ENCODE measurements at regions not wholly inside any gene's neighbourhood (a gene's known extent, or its start where the extent isn't known, plus 50 kb on each side); places are given as distances from the start of the nearest gene placed in this dataset.

DNA sequence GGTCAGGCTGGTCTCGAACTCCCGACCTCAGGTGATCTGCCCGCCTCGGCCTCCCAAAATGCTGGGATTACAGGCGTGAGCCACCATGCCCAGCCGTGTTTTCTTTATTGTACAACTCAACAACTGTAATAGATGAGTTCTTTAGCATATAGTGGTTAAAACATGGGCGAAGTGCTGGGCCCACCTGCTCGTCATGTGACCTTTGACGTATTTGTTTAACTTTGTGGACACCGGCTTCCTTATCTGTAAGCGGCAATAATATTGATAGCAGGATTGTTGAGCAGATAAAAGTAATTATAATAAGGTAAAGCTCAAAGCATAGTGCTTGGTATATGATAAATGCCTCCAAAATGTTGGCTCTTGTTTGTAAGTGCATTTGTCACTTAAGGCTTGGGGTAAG, 460.3 kb downstream of the KLF12 start:
- no peaks in the 10 kb centered on the region for H3K36me3 ChIP-seq
- no peak for DNase-seq (ENCODE audit: low spot score)
- TF ChIP-seq, protein P1, sequence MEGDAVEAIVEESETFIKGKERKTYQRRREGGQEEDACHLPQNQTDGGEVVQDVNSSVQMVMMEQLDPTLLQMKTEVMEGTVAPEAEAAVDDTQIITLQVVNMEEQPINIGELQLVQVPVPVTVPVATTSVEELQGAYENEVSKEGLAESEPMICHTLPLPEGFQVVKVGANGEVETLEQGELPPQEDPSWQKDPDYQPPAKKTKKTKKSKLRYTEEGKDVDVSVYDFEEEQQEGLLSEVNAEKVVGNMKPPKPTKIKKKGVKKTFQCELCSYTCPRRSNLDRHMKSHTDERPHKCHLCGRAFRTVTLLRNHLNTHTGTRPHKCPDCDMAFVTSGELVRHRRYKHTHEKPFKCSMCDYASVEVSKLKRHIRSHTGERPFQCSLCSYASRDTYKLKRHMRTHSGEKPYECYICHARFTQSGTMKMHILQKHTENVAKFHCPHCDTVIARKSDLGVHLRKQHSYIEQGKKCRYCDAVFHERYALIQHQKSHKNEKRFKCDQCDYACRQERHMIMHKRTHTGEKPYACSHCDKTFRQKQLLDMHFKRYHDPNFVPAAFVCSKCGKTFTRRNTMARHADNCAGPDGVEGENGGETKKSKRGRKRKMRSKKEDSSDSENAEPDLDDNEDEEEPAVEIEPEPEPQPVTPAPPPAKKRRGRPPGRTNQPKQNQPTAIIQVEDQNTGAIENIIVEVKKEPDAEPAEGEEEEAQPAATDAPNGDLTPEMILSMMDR (IDR thresholded peaks at IDR 0.05): no peak
- H3K4me3 ChIP-seq: no peak overlapping the region
- no peaks in the 10 kb centered on the region for H3K9me3 ChIP-seq
- H3K27ac ChIP-seq: no peak overlapping the region
- no peaks in the 10 kb centered on the region for H3K27me3 ChIP-seq
- H3K4me1 ChIP-seq: no peaks in the 10 kb centered on the region

DNA sequence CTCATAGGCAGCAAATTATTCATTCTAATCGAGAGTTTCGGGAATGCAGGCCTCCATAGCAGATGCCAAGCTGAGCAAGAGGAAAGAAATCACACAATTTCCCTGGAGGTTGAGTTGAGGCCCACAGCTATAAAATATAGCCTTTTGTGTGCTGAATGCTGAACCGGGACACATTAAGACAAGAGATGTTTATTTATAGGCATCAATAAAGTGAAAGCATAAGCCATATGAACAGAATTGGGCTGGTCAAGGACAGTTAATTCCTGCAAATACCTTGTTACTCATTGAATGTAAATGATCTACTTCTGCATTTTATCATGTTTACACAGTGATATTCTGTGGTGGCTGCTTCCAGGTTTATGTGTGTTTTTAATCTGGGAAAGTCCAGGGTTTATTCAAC, 461.7 kb downstream of the KLF12 start:
- Histone ChIP-seq H3K4me3 (no peak overlapping the region), H3K9me3 (no peaks in the 10 kb centered on the region), H3K27me3 (no peaks in the 10 kb centered on the region), H3K27ac (no peak overlapping the region), H3K36me3 (no peaks in the 10 kb centered on the region), H3K4me1 (no peaks in the 10 kb centered on the region)
- TF ChIP-seq, protein P1 (IDR thresholded peaks at IDR 0.05): no peak
- no peak for DNase-seq (ENCODE audit: low spot score)

DNA sequence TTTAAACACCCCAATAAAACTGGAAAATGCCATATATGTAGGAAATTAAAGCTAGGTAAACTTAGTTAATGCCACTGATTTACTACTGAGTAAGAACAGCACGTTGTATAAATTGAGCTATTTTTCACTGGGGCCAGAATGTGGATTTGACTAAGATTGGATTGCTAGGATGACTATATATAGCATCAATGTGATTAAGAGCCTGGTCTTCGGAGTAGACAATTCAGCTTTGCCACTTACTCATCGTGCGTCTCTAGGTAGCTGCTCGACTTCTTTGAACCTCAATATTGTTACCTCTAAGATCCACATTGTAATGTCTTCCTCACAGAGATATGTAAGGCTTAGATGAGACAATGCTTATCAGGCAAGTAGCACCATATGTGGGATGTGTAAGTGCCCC, 462.5 kb downstream of the KLF12 start:
- no peaks in the 10 kb centered on the region for H3K27me3 ChIP-seq
- H3K36me3 ChIP-seq: no peaks in the 10 kb centered on the region
- no peak overlapping the region for H3K4me3 ChIP-seq
- no peak overlapping the region for H3K27ac ChIP-seq
- no peaks in the 10 kb centered on the region for H3K9me3 ChIP-seq
- TF ChIP-seq, protein P1 (IDR thresholded peaks at IDR 0.05): no peak
- DNase-seq (ENCODE audit: low spot score): no peak
- H3K4me1 ChIP-seq: no peaks in the 10 kb centered on the region

DNA sequence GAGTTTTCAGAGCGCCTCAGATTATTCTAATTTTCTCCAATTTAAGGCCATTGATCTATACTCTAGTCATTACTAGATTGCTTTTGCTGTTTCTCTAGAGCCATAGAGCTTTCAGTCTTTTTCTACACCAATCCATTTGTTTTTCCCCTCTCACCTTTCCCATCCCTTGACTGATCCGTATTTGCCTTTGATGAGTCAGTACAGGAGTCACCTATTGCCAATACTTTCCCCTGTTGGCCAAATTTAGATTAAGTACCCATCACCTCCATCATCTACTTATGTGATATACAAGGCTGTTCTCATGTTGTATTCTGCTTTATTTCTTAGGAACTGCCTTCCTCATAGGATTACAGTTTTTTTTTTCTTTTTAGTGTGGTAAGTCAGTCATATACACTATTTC, 463.2 kb downstream of the KLF12 start:
- Histone ChIP-seq H3K27ac (no peak overlapping the region), H3K36me3 (no peaks in the 10 kb centered on the region), H3K4me1 (no peaks in the 10 kb centered on the region), H3K27me3 (no peaks in the 10 kb centered on the region), H3K9me3 (no peaks in the 10 kb centered on the region), H3K4me3 (no peak overlapping the region)
- TF ChIP-seq, protein P1 (IDR thresholded peaks at IDR 0.05): no peak
- no peak for DNase-seq (ENCODE audit: low spot score)

DNA sequence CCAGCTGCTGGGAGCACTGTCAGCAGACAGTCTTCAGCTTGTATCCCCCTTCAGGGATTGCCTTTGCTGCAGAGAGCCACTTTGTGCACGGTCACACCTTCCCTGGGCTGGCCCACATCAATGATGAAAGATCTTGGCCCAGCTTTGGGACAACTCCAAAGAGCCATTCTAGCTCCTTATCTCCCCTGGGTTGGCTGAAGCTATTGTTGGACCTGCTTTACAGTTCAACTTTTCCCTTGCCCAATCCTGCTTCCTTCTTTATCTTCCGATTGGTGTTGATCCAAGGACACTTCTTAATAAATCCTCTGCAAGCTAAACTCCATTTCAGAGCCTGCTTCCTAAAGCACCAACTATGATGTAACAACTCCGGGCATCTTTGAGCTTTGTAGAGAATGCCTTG, 466.4 kb downstream of the KLF12 start:
- DNase-seq (ENCODE audit: low spot score): no peak
- Histone ChIP-seq H3K9me3 (no peaks in the 10 kb centered on the region), H3K4me3 (no peak overlapping the region), H3K27me3 (no peaks in the 10 kb centered on the region), H3K27ac (no peak overlapping the region), H3K36me3 (no peaks in the 10 kb centered on the region), H3K4me1 (no peaks in the 10 kb centered on the region)
- TF ChIP-seq, protein P1 (IDR thresholded peaks at IDR 0.05): no peak

DNA sequence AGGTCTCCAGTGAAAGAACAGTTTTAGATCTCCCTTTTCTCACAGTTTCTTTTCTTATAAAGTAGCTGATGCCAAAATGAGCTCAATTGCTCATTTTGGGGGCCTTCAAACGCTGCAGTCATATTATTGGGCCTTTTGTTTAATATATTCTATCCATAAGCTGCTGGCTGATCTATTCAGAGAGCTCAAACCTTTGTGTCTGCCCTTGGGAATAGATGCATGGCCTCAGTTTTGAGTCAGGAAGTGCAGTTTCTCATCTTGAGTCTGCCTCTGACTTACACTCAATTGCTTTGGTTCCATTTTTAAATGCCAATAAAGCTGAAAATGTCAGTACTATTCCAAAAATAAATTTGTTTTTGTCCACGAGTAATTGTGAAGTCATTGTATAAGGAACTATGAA, 468.9 kb downstream of the KLF12 start:
- Histone ChIP-seq H3K4me1 (no peaks in the 10 kb centered on the region), H3K36me3 (no peaks in the 10 kb centered on the region), H3K4me3 (no peak overlapping the region), H3K27me3 (no peaks in the 10 kb centered on the region), H3K27ac (no peak overlapping the region), H3K9me3 (no peaks in the 10 kb centered on the region)
- no peak for DNase-seq (ENCODE audit: low spot score)
- TF ChIP-seq, protein P1 (IDR thresholded peaks at IDR 0.05): no peak

All from right atrium auricular region (tissue), 2 donors.